GM12865 (cell line): ENCODE measurements at regions not wholly inside any gene's neighbourhood (a gene's known extent, or its start where the extent isn't known, plus 50 kb on each side); places are given as distances from the start of the nearest gene placed in this dataset.

Source experiments
- DNase-seq: peaks from one replicate; pipeline ENCODE4 v3.0.0; 2010; ENCODE audit warnings: low read depth
- H3K4me3 ChIP-seq: 2 replicates; pipeline ENCODE4 v1.5.1; 2011; ENCODE audit warnings: mild to moderate bottlenecking, low read depth, low read length, control low read depth
- CTCF ChIP-seq: IDR thresholded peaks from 2 replicates; pipeline ENCODE4 v1.5.1; 2011; ENCODE audit warnings: low read length, control low read depth, low read depth, inconsistent platforms; ENCODE audit not compliant: insufficient read depth; ENCODE audit errors: missing control alignments

GRCh38 chr9:80091526-80091925 is 519.8 kb downstream of the TLE4 start:
- no peak for DNase-seq
- TF ChIP-seq CTCF: no peak

DNA sequence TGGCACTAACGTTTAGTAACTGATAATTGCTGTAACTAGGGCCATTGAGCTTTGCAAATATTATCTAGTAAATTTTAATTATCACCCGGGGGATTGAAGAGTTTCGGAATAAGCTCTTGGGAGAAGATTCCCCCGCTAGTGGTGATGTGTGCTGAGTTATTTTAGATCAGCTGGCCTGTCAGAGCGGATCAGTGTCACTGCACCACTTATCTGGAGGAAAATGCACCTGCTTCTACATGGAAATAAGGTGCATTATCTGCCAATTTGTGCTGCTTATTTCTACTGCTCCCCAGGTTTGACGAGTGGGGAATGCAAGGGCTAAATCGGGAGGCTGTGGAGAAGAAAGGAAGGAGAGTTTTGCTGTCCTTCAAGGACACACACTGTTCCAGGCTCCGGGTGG is 518.6 kb downstream of the TLE4 start:
- no peak overlapping the region for H3K4me3 ChIP-seq
- TF ChIP-seq CTCF: no peak
- DNase-seq: no peak

More at GRCh38 chr9:80091526-80091925, 519.8 kb downstream of the TLE4 start:
- no peak overlapping the region for H3K4me3 ChIP-seq

DNA sequence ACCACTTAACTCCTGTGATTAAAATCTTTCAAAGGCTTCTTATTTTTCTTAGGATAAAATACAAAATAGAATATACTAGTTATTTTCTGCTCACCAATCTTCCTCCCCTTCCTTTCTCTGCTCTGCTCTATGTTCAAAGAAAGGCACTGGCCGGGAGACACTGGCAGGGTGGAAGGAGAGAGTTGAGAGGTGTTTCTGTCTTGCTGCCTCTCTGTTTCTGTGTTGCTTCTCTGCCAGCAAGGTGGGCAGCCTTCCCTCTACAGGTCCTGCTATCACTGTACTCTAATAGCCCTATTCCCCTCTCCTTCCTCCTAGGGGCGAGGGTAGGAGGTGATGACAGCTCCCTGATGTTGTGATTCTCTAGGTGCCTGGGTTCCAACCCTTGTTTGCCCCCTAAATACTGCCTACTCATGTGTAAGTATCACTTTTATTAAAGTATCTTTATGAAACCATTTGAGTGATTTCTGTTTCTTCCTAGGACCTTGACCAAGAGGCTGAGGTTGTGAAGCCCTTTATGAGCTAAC is 515.1 kb downstream of the TLE4 start:
- DNase-seq: no peak
- H3K4me3 ChIP-seq: no peak overlapping the region
- TF ChIP-seq CTCF: no peak

- no peak for TF ChIP-seq CTCF
- no peak overlapping the region for H3K4me3 ChIP-seq
- DNase-seq: no peak
These were observed 514.6 kb downstream of the TLE4 start for GRCh38 chr9:80086386-80086785.

DNA sequence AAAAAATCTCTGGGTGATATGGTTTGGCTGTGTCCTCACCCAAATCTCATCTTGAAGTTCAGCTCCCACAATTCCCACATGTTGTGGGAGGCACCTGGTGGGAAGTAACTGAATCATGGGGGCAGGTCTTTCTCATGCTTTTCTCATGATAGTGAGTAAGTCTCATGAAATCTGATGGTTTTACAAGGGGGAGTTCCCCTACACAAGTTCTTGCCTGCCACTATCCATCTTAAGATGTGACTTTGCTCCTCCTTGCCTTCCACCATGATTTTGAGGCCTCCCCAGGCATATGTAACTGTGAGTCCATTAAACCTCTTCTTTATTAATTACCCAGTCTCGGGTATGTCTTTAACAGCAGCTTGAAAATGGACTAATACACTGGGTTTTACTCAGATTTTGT is 513.9 kb downstream of the TLE4 start:
- H3K4me3 ChIP-seq: no peak overlapping the region
- no peak for TF ChIP-seq CTCF
- no peak for DNase-seq

DNA sequence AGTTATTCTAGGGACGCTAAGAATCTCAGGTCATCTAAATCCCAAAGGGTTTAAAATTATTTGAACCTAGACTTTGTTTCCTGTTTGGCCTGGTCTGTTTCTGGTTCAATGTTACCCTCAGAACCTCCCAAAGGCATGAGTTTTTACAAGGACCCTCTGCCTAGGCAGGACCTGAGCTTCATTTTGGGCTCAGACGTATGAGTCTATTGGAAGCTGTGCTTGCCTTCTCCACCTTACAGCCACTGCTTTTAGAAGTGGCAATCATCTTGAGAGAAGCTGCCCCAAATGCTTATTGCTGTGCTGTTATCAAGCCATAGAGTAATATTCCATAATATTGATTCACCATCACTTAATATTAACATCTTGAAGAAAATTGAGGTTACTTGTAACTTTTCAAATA is 510.4 kb downstream of the TLE4 start:
- H3K4me3 ChIP-seq: no peak overlapping the region
- no peak for TF ChIP-seq CTCF
- DNase-seq: no peak

DNA sequence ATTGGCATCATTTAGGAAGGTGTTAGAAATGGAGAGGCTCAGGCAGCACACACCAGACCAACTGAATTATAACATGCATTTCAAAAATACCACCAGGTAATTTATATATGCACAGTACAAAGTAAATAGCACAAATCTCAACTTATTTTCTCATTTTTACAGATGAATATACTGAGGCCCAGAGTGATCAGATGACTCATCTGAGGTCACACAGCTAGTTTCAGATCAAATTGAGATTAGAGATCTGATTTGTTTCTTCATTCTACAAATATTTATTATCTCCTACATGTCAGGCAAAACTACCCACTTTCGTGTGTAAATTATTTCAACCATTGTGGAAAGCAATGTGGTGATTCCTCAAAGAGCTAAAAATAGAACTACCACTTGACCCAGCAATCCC is 507.1 kb downstream of the TLE4 start:
- no peak overlapping the region for H3K4me3 ChIP-seq
- no peak for DNase-seq
- no peak for TF ChIP-seq CTCF
